GM19468 (cell line): ENCODE measurements at regions not wholly inside any gene's neighbourhood (a gene's known extent, or its start where the extent isn't known, plus 50 kb on each side); places are given as distances from the start of the nearest gene placed in this dataset.
"Not testable (repeated sequence)": the region's sequence is repeated elsewhere in the genome, so short reads cannot be mapped to it uniquely, and the experiment has no call there.

ENCODE experiments used
- ATAC-seq: cut with Tn5 transposase; IDR thresholded peaks from one replicate; pipeline ENCODE4 v1.9.1; 2021; ENCODE audit warnings: mild to moderate bottlenecking, moderate library complexity, moderate number of reproducible peaks; ENCODE audit not compliant: unreplicated experiment; ENCODE audit errors: extremely low read depth

GRCh38 chr4:104930745-104931736, 215.6 kb upstream of the TET2 start:
- ATAC-seq, result not testable (repeated sequence)

- no peak for ATAC-seq
These were observed 208.1 kb upstream of the TET2 start for GRCh38 chr4:104938624-104939023.

- no peak for ATAC-seq
These were observed 205.7 kb upstream of the TET2 start for GRCh38 chr4:104940927-104941326.

- peak; percentile 62 for ATAC-seq
These were observed 205.0 kb upstream of the TET2 start for GRCh38 chr4:104941661-104942062.

- no peak for ATAC-seq
These were observed 203.5 kb upstream of the TET2 start for GRCh38 chr4:104942990-104943743.

GRCh38 chr4:104944596-104944995, 202.1 kb upstream of the TET2 start:
- no peak for ATAC-seq

- ATAC-seq, result peak; percentile 32
These were observed 182.1 kb upstream of the TET2 start for GRCh38 chr4:104964410-104965175.

GRCh38 chr4:104966349-104967033, 180.2 kb upstream of the TET2 start:
- peak; percentile 95 for ATAC-seq

- ATAC-seq, result no peak
These were observed 179.7 kb upstream of the TET2 start for GRCh38 chr4:104967034-104967401.

GRCh38 chr4:104969394-104970082, 177.1 kb upstream of the TET2 start:
- ATAC-seq, result no peak

GRCh38 chr4:104971462-104971861, 175.2 kb upstream of the TET2 start:
- no peak for ATAC-seq

GRCh38 chr4:104973708-104974107, 173.0 kb upstream of the TET2 start:
- ATAC-seq, result no peak

- no peak for ATAC-seq
These were observed 171.1 kb upstream of the TET2 start for GRCh38 chr4:104975617-104976016.

GRCh38 chr4:104976262-104976661, 170.4 kb upstream of the TET2 start:
- no peak for ATAC-seq

- ATAC-seq, result no peak
These were observed 167.5 kb upstream of the TET2 start for GRCh38 chr4:104979083-104979760.

- ATAC-seq, result no peak
These were observed 163.0 kb upstream of the TET2 start for GRCh38 chr4:104983615-104984179.

- ATAC-seq, result no peak
These were observed 160.4 kb upstream of the TET2 start for GRCh38 chr4:104986306-104986705.

- ATAC-seq, result no peak
These were observed 157.3 kb upstream of the TET2 start for GRCh38 chr4:104989371-104989770.
